BLaER1 (cell line): ENCODE measurements at regions not wholly inside any gene's neighbourhood (a gene's known extent, or its start where the extent isn't known, plus 50 kb on each side); places are given as distances from the start of the nearest gene placed in this dataset.
"Not testable (repeated sequence)": the region's sequence is repeated elsewhere in the genome, so short reads cannot be mapped to it uniquely, and the experiment has no call there.

ENCODE experiments used
- H3K27ac ChIP-seq: shearing (Covaris generic); formaldehyde crosslinking; 2 replicates; pipeline ENCODE4 v1.8.1; 2022
- H3K27me3 ChIP-seq: shearing (Covaris generic); formaldehyde crosslinking; 2 replicates; pipeline ENCODE4 v1.8.1; 2022
- H3K36me3 ChIP-seq: shearing (Covaris generic); formaldehyde crosslinking; 2 replicates; pipeline ENCODE4 v1.8.1; 2022
- H3K4me1 ChIP-seq: shearing (Covaris generic); formaldehyde crosslinking; 2 replicates; pipeline ENCODE4 v1.8.1; 2022
- H3K4me2 ChIP-seq: shearing (Covaris generic); formaldehyde crosslinking; 2 replicates; pipeline ENCODE4 v1.8.1; 2022
- H3K4me3 ChIP-seq: shearing (Covaris generic); formaldehyde crosslinking; 2 replicates; pipeline ENCODE4 v1.8.1; 2022
- H3K9ac ChIP-seq: shearing (Covaris generic); formaldehyde crosslinking; 2 replicates; pipeline ENCODE4 v1.8.1; 2022
- H3K9me3 ChIP-seq: shearing (Covaris generic); formaldehyde crosslinking; 2 replicates; pipeline ENCODE4 v1.8.1; 2022
- H4K20me1 ChIP-seq: shearing (Covaris generic); formaldehyde crosslinking; 2 replicates; pipeline ENCODE4 v1.8.1; 2022
- Cebpa-rat ChIP-seq: shearing (Covaris generic); IDR thresholded peaks from 2 replicates; pipeline ENCODE4 v1.8.1; 2022

DNA sequence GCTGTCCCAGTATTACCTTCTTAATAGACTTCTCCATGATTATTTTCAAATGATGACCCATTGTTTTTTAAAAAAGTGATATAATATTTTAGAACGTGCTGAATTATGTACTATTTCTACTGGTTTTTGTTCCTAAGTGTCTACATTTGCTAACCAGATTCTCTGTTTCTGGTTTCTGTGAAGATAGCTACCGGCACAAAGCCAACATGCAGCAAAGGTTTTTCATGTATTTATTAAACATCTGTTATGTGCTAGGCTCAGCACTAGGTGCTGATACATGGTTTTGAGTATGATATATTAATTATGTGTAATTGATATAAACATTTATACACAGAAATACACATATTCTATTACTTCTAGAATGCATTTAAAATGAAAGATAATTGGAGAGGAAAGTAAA lies 1035.6 kb downstream of the PCDH17 start:
- Histone ChIP-seq H3K27me3 (no peaks in the 10 kb centered on the region), H3K36me3 (no peaks in the 10 kb centered on the region), H4K20me1 (no peaks in the 10 kb centered on the region), H3K27ac (no peak overlapping the region), H3K9me3 (no peaks in the 10 kb centered on the region), H3K4me2 (no peak overlapping the region), H3K4me3 (no peak overlapping the region), H3K9ac (no peak overlapping the region), H3K4me1 (no peaks in the 10 kb centered on the region)
- no peak for TF ChIP-seq Cebpa-rat

DNA sequence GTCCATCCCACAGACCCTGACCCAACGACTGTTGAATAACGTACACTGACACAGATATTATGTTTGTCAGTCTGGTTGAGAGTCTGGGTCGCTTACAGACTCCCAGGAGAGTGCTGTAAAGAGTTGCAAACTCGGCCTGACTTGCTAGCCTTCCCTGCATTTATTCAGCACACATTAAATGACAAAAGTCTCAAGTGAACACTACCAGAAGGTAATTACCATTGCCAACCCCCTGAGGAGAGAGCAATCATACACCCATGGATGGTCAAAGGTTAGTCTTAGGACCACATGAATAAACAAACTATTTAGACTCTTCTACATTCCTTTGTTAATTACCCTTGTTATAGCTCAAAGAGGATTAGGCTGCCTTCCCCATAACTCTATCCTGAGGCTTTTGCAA lies 1048.6 kb downstream of the PCDH17 start:
- no peaks in the 10 kb centered on the region for H3K4me1 ChIP-seq
- no peak overlapping the region for H3K27ac ChIP-seq
- no peaks in the 10 kb centered on the region for H3K27me3 ChIP-seq
- TF ChIP-seq Cebpa-rat = no peak
- no peak overlapping the region for H3K4me2 ChIP-seq
- H3K9me3 ChIP-seq = peaks cover 4% of the 10 kb centered on the region
- no peaks in the 10 kb centered on the region for H3K36me3 ChIP-seq
- H3K4me3 ChIP-seq = no peak overlapping the region
- no peak overlapping the region for H3K9ac ChIP-seq
- no peaks in the 10 kb centered on the region for H4K20me1 ChIP-seq

DNA sequence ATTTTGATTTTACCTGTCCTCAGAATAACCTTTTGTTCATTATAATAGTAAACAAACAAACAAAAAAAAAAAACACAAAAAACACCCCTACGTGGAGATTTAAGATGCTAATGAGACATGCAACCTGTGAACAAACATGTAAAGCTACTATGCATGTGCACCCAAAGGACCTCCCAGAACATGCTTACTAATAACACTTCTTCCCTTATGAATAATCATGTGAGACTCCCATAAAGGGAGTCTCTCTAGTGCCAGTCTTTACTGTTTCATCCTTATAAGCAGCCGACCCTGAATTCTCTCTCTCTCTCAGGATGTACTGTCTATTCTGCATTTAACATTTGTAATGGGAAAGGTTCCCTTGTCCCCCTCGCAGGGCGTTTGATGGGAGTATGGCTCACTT lies 1051.1 kb downstream of the PCDH17 start:
- H3K4me1 ChIP-seq = no peaks in the 10 kb centered on the region
- no peaks in the 10 kb centered on the region for H3K27me3 ChIP-seq
- H4K20me1 ChIP-seq = no peaks in the 10 kb centered on the region
- no peaks in the 10 kb centered on the region for H3K36me3 ChIP-seq
- H3K9ac ChIP-seq = no peak overlapping the region
- no peak overlapping the region for H3K4me3 ChIP-seq
- TF ChIP-seq Cebpa-rat = no peak
- no peak overlapping the region for H3K4me2 ChIP-seq
- peaks cover 4% of the 10 kb centered on the region for H3K9me3 ChIP-seq
- no peak overlapping the region for H3K27ac ChIP-seq

- H3K4me2 ChIP-seq = no peak overlapping the region
- no peaks in the 10 kb centered on the region; the same call in 1 of the 2 replicates for H3K9me3 ChIP-seq
Measured at GRCh38 chr13:58687148-58687547, 1055.6 kb downstream of the PCDH17 start.

DNA sequence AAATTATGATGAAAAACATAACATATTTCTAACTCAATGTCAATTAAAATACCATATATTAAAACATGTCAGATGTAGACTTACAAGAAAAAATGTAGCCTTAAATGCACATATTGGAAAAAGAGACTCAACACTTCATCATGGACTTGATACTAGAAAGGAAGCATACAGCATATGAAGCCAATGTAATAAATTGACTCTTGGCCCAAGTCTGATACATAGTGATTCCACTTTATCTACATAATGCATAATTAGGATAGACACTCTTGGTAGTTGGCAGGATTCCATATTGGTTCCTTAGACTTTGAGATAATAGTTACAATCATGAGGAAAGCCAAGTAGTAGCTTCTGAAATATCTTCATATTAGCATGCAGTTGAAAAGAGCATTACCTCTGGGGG lies 1067.0 kb downstream of the PCDH17 start:
- Histone ChIP-seq H4K20me1 (no peaks in the 10 kb centered on the region), H3K27me3 (no peaks in the 10 kb centered on the region), H3K4me3 (no peak overlapping the region), H3K9me3 (no peaks in the 10 kb centered on the region), H3K9ac (no peak overlapping the region), H3K4me1 (no peaks in the 10 kb centered on the region), H3K4me2 (no peak overlapping the region), H3K27ac (no peak overlapping the region), H3K36me3 (no peaks in the 10 kb centered on the region)
- TF ChIP-seq Cebpa-rat = no peak

More at GRCh38 chr13:58687148-58687547, 1055.6 kb downstream of the PCDH17 start:
- no peaks in the 10 kb centered on the region for H4K20me1 ChIP-seq
- H3K4me1 ChIP-seq = no peaks in the 10 kb centered on the region
- no peak overlapping the region for H3K9ac ChIP-seq
- H3K27me3 ChIP-seq = no peaks in the 10 kb centered on the region
- no peaks in the 10 kb centered on the region for H3K36me3 ChIP-seq
- H3K4me3 ChIP-seq = no peak overlapping the region
- TF ChIP-seq Cebpa-rat = no peak
- H3K27ac ChIP-seq = no peak overlapping the region

- H4K20me1 ChIP-seq = no peaks in the 10 kb centered on the region
- TF ChIP-seq Cebpa-rat = no peak
Measured at GRCh38 chr13:58704953-58705352, 1073.4 kb downstream of the PCDH17 start.

DNA sequence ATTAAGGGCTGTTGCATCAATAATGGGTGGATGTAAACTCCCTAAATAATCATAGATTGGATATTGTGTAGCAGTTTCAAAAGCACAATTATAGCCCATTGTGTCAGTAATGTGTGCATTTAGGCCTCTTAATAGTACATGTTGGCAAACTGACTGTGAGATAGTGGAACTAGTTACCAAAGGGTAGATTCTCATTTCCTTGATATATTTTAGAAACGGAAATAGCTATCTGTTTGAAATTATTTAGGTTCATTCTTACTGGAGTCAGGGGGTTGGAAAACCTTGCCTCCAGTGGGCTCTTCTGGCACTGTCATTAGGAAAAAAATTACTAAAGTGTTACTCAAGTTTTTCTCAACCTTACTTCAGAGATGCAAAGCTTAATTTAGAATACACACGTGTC lies 1074.9 kb downstream of the PCDH17 start:
- Histone ChIP-seq H3K4me2 (no peak overlapping the region), H3K4me1 (no peaks in the 10 kb centered on the region), H4K20me1 (no peaks in the 10 kb centered on the region), H3K36me3 (no peaks in the 10 kb centered on the region), H3K9me3 (peaks cover 10% of the 10 kb centered on the region; the same call in 1 of the 2 replicates), H3K9ac (no peak overlapping the region), H3K27ac (no peak overlapping the region), H3K4me3 (no peak overlapping the region), H3K27me3 (no peaks in the 10 kb centered on the region)
- no peak for TF ChIP-seq Cebpa-rat

More at GRCh38 chr13:58704953-58705352, 1073.4 kb downstream of the PCDH17 start:
- no peaks in the 10 kb centered on the region for H3K27me3 ChIP-seq
- no peaks in the 10 kb centered on the region for H3K4me1 ChIP-seq
- no peak overlapping the region for H3K27ac ChIP-seq
- no peak overlapping the region for H3K9ac ChIP-seq
- H3K9me3 ChIP-seq = peaks cover 9% of the 10 kb centered on the region; the same call in 1 of the 2 replicates
- H3K4me2 ChIP-seq = no peak overlapping the region
- no peaks in the 10 kb centered on the region for H3K36me3 ChIP-seq
- H3K4me3 ChIP-seq = no peak overlapping the region

GRCh38 chr13:58712191-58712590 lies 1080.6 kb downstream of the PCDH17 start:
- Histone ChIP-seq H3K4me3 (no peak overlapping the region), H3K4me1 (no peaks in the 10 kb centered on the region), H3K27ac (no peak overlapping the region), H3K9ac (no peak overlapping the region), H3K9me3 (peaks cover 10% of the 10 kb centered on the region; the same call in 1 of the 2 replicates), H3K27me3 (no peaks in the 10 kb centered on the region), H4K20me1 (no peaks in the 10 kb centered on the region), H3K4me2 (no peak overlapping the region), H3K36me3 (no peaks in the 10 kb centered on the region)
- no peak for TF ChIP-seq Cebpa-rat

DNA sequence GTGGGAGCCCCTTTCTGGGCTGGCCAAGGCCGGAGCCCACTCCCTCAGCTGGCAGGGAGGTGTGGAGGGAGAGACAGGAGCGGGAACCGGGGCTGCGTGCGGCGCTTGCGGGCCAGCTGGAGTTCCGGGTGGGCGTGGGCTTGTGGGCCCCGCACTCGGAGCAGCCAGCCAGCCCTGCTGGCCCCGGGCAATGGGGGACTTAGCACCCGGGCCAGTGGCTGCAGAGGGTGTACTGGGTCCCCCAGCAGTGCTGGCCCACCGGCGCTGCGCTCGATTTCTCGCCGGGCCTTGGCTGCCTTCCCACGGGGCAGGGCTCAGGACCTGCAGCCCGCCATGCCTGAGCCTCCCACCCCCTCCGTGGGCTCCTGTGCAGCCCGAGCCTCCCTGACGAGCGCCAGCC lies 1082.5 kb downstream of the PCDH17 start:
- not testable (repeated sequence) for H3K27me3 ChIP-seq, H3K4me3 ChIP-seq, H3K9ac ChIP-seq, H3K4me1 ChIP-seq, H3K27ac ChIP-seq, H3K9me3 ChIP-seq, H3K4me2 ChIP-seq, H4K20me1 ChIP-seq, H3K36me3 ChIP-seq

- no peaks in the 10 kb centered on the region for H3K9me3 ChIP-seq
- H3K36me3 ChIP-seq = no peaks in the 10 kb centered on the region
- H3K27me3 ChIP-seq = no peaks in the 10 kb centered on the region
- H3K4me3 ChIP-seq = no peak overlapping the region
- no peaks in the 10 kb centered on the region for H4K20me1 ChIP-seq
- no peaks in the 10 kb centered on the region for H3K4me1 ChIP-seq
- H3K4me2 ChIP-seq = no peak overlapping the region
- no peak overlapping the region for H3K27ac ChIP-seq
- peak; percentile 74; the same call in 1 of the 2 replicates for TF ChIP-seq Cebpa-rat
- H3K9ac ChIP-seq = no peak overlapping the region
Measured at GRCh38 chr13:58721273-58721672, 1089.7 kb downstream of the PCDH17 start.

DNA sequence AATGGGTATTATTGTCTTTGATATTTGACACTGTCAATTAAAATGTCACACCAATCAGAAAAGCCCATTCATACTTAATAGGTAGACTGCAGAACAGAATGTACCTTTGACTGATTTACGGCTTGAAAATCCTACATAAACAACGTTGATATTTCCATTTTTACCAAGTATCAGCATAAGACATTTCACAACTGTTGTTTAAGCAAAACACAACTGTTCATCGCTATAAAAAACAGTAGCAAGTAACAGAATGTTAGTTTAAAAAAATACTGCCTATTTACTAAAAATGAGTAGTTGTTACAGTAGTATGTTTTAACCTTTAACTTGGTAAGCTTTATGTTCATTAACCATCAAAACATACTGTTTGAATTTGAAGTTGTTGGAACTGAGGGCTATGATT lies 1096.6 kb downstream of the PCDH17 start:
- Histone ChIP-seq H3K27me3 (no peaks in the 10 kb centered on the region), H4K20me1 (no peaks in the 10 kb centered on the region), H3K9ac (no peak overlapping the region), H3K27ac (no peak overlapping the region), H3K4me2 (no peak overlapping the region), H3K9me3 (no peaks in the 10 kb centered on the region), H3K36me3 (no peaks in the 10 kb centered on the region), H3K4me1 (no peaks in the 10 kb centered on the region), H3K4me3 (no peak overlapping the region)
- no peak for TF ChIP-seq Cebpa-rat
